ENCODE measurements at regions not wholly inside any gene's neighbourhood (a gene's known extent, or its start where the extent isn't known, plus 50 kb on each side); places are given as distances from the start of the nearest gene placed in this dataset.

DNA sequence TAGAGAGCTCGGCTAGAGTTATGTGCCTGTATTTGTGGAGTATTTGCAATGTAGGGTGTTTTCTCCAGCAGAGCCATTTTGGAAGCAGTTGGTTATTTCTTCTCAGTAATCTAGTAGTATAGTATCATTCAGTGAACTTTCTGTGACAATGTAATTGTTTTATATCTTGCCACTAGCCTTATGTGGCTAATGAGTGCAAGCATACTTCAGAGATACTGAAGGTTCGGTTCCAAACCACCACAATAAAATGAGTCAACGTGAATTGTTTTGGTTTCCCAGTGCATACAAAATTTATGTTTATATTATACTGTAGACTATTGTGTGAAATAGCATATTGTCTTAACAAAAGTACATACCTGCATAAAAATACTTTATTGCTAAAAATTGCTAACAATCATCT is 286.9 kb upstream of the TBL1XR1 start (continued):
- TF ChIP-seq, protein P1, sequence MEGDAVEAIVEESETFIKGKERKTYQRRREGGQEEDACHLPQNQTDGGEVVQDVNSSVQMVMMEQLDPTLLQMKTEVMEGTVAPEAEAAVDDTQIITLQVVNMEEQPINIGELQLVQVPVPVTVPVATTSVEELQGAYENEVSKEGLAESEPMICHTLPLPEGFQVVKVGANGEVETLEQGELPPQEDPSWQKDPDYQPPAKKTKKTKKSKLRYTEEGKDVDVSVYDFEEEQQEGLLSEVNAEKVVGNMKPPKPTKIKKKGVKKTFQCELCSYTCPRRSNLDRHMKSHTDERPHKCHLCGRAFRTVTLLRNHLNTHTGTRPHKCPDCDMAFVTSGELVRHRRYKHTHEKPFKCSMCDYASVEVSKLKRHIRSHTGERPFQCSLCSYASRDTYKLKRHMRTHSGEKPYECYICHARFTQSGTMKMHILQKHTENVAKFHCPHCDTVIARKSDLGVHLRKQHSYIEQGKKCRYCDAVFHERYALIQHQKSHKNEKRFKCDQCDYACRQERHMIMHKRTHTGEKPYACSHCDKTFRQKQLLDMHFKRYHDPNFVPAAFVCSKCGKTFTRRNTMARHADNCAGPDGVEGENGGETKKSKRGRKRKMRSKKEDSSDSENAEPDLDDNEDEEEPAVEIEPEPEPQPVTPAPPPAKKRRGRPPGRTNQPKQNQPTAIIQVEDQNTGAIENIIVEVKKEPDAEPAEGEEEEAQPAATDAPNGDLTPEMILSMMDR (IDR thresholded peaks at IDR 0.05; ENCODE audit: low read depth, low read length, missing input control) = no peak
- TF ChIP-seq, protein P2, sequence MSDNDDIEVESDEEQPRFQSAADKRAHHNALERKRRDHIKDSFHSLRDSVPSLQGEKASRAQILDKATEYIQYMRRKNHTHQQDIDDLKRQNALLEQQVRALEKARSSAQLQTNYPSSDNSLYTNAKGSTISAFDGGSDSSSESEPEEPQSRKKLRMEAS (IDR thresholded peaks at IDR 0.05) = no peak

DNA sequence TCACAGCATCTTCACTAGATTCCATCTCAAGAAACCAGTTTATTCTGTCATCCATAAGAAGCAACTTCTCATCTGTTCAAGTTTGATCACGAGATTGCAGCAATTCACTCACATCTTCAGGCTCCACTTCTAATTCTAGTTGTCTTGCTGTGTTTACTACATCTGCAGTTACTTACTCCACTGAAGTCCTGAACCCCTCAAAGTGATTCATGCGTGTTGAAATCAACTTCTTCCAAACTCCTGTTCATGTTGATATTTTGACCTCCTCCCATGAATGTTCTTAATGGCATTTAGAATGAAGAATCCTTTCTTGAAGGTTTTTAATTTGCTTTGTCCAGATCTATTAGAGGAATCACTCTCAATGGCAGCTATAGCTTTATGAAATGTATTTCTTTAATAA is 287.6 kb upstream of the TBL1XR1 start:
- Histone ChIP-seq H3K9ac (ENCODE audit: low read depth in 1 of 2, low read length in 2 of 2) (no peak overlapping the region), H3K27me3 (ENCODE audit: control insufficient read depth in 4 of 4, insufficient read depth in 4 of 4, low read length in 3 of 4) (no peaks in the 10 kb centered on the region), H3K9me3 (ENCODE audit: control insufficient read depth in 4 of 4, low read length in 3 of 4) (no peaks in the 10 kb centered on the region), H3K36me3 (ENCODE audit: control insufficient read depth in 4 of 4, insufficient read depth in 3 of 4, low read depth in 1 of 4, low read length in 3 of 4) (no peaks in the 10 kb centered on the region), H3K4me3 (ENCODE audit: low read depth in 1 of 3, low read length in 3 of 3) (no peak overlapping the region), H3K27ac (ENCODE audit: low read depth in 1 of 2, low read length in 2 of 2) (no peak overlapping the region), H3K4me1 (ENCODE audit: control insufficient read depth in 4 of 4, insufficient read depth in 4 of 4, low read length in 3 of 4) (no peaks in the 10 kb centered on the region)
- 94% methylated on average over 2 of the region's 2 CpGs for WGBS
- DNase-seq (ENCODE audit: low spot score) = no peak
- TF ChIP-seq RAD21 (IDR thresholded peaks at IDR 0.05) = no peak
- TF ChIP-seq, protein P1 (IDR thresholded peaks at IDR 0.05; ENCODE audit: low read depth, low read length, missing input control) = no peak
- TF ChIP-seq EGR1 (IDR thresholded peaks at IDR 0.05; ENCODE audit: low read depth in 2 of 2) = no peak
- TF ChIP-seq GABPA (IDR thresholded peaks at IDR 0.05 in 1 of 2, conservative IDR thresholded peaks at IDR 0.05 in 1 of 2) = no peak
- no peak for TF ChIP-seq FOXA1 (IDR thresholded peaks at IDR 0.05)
- TF ChIP-seq YY1 (IDR thresholded peaks at IDR 0.05) = no peak
- TF ChIP-seq, protein P3, sequence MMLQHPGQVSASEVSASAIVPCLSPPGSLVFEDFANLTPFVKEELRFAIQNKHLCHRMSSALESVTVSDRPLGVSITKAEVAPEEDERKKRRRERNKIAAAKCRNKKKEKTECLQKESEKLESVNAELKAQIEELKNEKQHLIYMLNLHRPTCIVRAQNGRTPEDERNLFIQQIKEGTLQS (IDR thresholded peaks at IDR 0.05) = no peak
- TF ChIP-seq, protein P4, sequence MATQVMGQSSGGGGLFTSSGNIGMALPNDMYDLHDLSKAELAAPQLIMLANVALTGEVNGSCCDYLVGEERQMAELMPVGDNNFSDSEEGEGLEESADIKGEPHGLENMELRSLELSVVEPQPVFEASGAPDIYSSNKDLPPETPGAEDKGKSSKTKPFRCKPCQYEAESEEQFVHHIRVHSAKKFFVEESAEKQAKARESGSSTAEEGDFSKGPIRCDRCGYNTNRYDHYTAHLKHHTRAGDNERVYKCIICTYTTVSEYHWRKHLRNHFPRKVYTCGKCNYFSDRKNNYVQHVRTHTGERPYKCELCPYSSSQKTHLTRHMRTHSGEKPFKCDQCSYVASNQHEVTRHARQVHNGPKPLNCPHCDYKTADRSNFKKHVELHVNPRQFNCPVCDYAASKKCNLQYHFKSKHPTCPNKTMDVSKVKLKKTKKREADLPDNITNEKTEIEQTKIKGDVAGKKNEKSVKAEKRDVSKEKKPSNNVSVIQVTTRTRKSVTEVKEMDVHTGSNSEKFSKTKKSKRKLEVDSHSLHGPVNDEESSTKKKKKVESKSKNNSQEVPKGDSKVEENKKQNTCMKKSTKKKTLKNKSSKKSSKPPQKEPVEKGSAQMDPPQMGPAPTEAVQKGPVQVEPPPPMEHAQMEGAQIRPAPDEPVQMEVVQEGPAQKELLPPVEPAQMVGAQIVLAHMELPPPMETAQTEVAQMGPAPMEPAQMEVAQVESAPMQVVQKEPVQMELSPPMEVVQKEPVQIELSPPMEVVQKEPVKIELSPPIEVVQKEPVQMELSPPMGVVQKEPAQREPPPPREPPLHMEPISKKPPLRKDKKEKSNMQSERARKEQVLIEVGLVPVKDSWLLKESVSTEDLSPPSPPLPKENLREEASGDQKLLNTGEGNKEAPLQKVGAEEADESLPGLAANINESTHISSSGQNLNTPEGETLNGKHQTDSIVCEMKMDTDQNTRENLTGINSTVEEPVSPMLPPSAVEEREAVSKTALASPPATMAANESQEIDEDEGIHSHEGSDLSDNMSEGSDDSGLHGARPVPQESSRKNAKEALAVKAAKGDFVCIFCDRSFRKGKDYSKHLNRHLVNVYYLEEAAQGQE (IDR thresholded peaks at IDR 0.05) = no peak
- no peak for TF ChIP-seq JUND (IDR thresholded peaks at IDR 0.05)
- no peak for TF ChIP-seq RXRA (IDR thresholded peaks at IDR 0.05)
- TF ChIP-seq SP1 (IDR thresholded peaks at IDR 0.05) = no peak
- TF ChIP-seq TAF1 (conservative IDR thresholded peaks at IDR 0.05) = no peak
